ENCODE measurements at regions not wholly inside any gene's neighbourhood (a gene's known extent, or its start where the extent isn't known, plus 50 kb on each side); places are given as distances from the start of the nearest gene placed in this dataset.

- DNase-seq (ENCODE audit: low read depth) = no peak
Observed at GRCh38 chr6:149217466-149217888, 100.0 kb upstream of the TAB2 start.

- DNase-seq (ENCODE audit: low read depth) = no peak
Observed at GRCh38 chr6:149218471-149218870, 99.0 kb upstream of the TAB2 start.

- DNase-seq (ENCODE audit: low read depth) = no peak
Observed at GRCh38 chr6:149218915-149219314, 98.6 kb upstream of the TAB2 start.

- DNase-seq (ENCODE audit: low read depth) = no peak
Observed at GRCh38 chr6:149220882-149221773, 96.4 kb upstream of the TAB2 start.

- DNase-seq (ENCODE audit: low read depth) = no peak
Observed at GRCh38 chr6:149221774-149222070, 95.8 kb upstream of the TAB2 start.

- DNase-seq (ENCODE audit: low read depth) = no peak
Observed at GRCh38 chr6:149223120-149223903, 94.2 kb upstream of the TAB2 start.

GRCh38 chr6:149223904-149224351 is 93.6 kb upstream of the TAB2 start:
- DNase-seq (ENCODE audit: low read depth) = no peak

- DNase-seq (ENCODE audit: low read depth) = no peak
Observed at GRCh38 chr6:149224399-149224798, 93.1 kb upstream of the TAB2 start.

GRCh38 chr6:149225370-149225769 is 92.1 kb upstream of the TAB2 start:
- DNase-seq (ENCODE audit: low read depth) = no peak

GRCh38 chr6:149225946-149226345 is 91.6 kb upstream of the TAB2 start:
- DNase-seq (ENCODE audit: low read depth) = no peak

- no peak for DNase-seq (ENCODE audit: low read depth)
Observed at GRCh38 chr6:149227796-149228195, 89.7 kb upstream of the TAB2 start.

- no peak for DNase-seq (ENCODE audit: low read depth)
Observed at GRCh38 chr6:149228311-149228955, 89.1 kb upstream of the TAB2 start.

- DNase-seq (ENCODE audit: low read depth) = no peak
Observed at GRCh38 chr6:149229096-149229495, 88.4 kb upstream of the TAB2 start.

GRCh38 chr6:149230712-149231460 is 86.6 kb upstream of the TAB2 start:
- DNase-seq (ENCODE audit: low read depth) = no peak

- DNase-seq (ENCODE audit: low read depth) = no peak
Observed at GRCh38 chr6:149231778-149232177, 85.7 kb upstream of the TAB2 start.

GRCh38 chr6:149233056-149233715 is 84.3 kb upstream of the TAB2 start:
- peak; percentile 94 for DNase-seq (ENCODE audit: low read depth)

GRCh38 chr6:149234051-149234962 is 83.2 kb upstream of the TAB2 start:
- peak; percentile 59 for DNase-seq (ENCODE audit: low read depth)

GRCh38 chr6:149235130-149235561 is 82.4 kb upstream of the TAB2 start:
- DNase-seq (ENCODE audit: low read depth) = peak; percentile 90

- DNase-seq (ENCODE audit: low read depth) = no peak
Observed at GRCh38 chr6:149236589-149236988, 80.9 kb upstream of the TAB2 start.

GRCh38 chr6:149237464-149237863 is 80.0 kb upstream of the TAB2 start:
- no peak for DNase-seq (ENCODE audit: low read depth)

Data from non-pigmented ciliary epithelial cell (primary cell).